Stomach (tissue), 8 donors: ENCODE measurements at regions not wholly inside any gene's neighbourhood (a gene's known extent, or its start where the extent isn't known, plus 50 kb on each side); places are given as distances from the start of the nearest gene placed in this dataset.

Experiments
- DNase-seq, 2 donors: peaks; one replicate each; pipeline versions ENCODE4 v3.0.0 to v3.0.0-alpha.2; 2013 to 2019
- H3K27ac ChIP-seq, 5 donors: fragments of 200-600 bp in 4 of 5; sonication (generic) in 4 of 5; one replicate each; pipeline ENCODE4 v1.5.1; 2013 to 2019; ENCODE audit warnings: mild to moderate bottlenecking in 1 of 5, moderate library complexity in 1 of 5
- H3K27me3 ChIP-seq, 3 donors: fragments of 200-600 bp; sonication (generic); one replicate each; pipeline ENCODE4 v1.5.1; 2017 to 2019; ENCODE audit warnings: mixed run types in 1 of 3
- H3K36me3 ChIP-seq, 4 donors: fragments of 200-600 bp; sonication (generic); 1 replicate in 3 of 4; 2 replicates in 1 of 4; pipeline ENCODE4 v1.5.1; 2016 to 2019
- H3K4me1 ChIP-seq, 4 donors: fragments of 200-600 bp; sonication (generic); one replicate each; pipeline ENCODE4 v1.5.1; 2016 to 2019
- H3K4me3 ChIP-seq, 4 donors: fragments of 200-600 bp; sonication (generic) in 3 of 4; one replicate each; pipeline ENCODE4 v1.5.1; 2016 to 2019; ENCODE audit warnings: mild to moderate bottlenecking in 1 of 4
- H3K9me3 ChIP-seq, 4 donors: fragments of 200-600 bp; sonication (generic); one replicate each; pipeline ENCODE4 v1.5.1; 2016 to 2019
- EP300 ChIP-seq: sonication (generic); formaldehyde crosslinking; IDR thresholded peaks from one replicate; pipeline ENCODE4 v1.6.1; 2017; ENCODE audit warnings: antibody characterized with exemption
- POLR2A ChIP-seq, 4 donors: fragments of 450-650 bp; IDR thresholded peaks; one replicate each; pipeline ENCODE4 v1.6.1; 2016; ENCODE audit warnings: antibody characterized with exemption in 4 of 4, control low read depth in 2 of 4, mild to moderate bottlenecking in 1 of 4, moderate library complexity in 1 of 4
- POLR2AphosphoS5 ChIP-seq, 3 donors: sonication (generic); formaldehyde crosslinking; IDR thresholded peaks; one replicate each; pipeline ENCODE4 v1.6.1; 2016; ENCODE audit warnings: antibody characterized with exemption in 3 of 3
- WGBS, 5 donors: extraction: QIAGEN DNeasy Blood & Tissue Kit in 3 of 5; methylation state at CpG; one replicate each; pipeline versions ENCODE4 v1.1.5 to v1.1.7; 2013 to 2018; 5-methylcytosine and 5-hydroxymethylcytosine counted together
- intact Hi-C: fragments of 100-400 bp; cut with DNase I; formaldehyde crosslinking; loops from one replicate; pipeline ENCODE4 v1.15.1; 2023; ENCODE audit warnings: low total_unique reads
- TF ChIP-seq, protein P1 (sequence below), 7 experiments: fragments of 450-650 bp in 4 of 7; fragments of 200-600 bp in 3 of 7; sonication (generic) in 3 of 7; IDR thresholded peaks; one replicate each; pipeline ENCODE4 v1.5.1; 2016 to 2019; ENCODE audit warnings: antibody characterized with exemption in 7 of 7, control low read depth in 2 of 7, mild to moderate bottlenecking in 1 of 7
- donor health status: healthy with polysubstance abuse.
- donor health status: Bipolar disorder and iron deficiency.
- donor health status: healthy.

DNA sequence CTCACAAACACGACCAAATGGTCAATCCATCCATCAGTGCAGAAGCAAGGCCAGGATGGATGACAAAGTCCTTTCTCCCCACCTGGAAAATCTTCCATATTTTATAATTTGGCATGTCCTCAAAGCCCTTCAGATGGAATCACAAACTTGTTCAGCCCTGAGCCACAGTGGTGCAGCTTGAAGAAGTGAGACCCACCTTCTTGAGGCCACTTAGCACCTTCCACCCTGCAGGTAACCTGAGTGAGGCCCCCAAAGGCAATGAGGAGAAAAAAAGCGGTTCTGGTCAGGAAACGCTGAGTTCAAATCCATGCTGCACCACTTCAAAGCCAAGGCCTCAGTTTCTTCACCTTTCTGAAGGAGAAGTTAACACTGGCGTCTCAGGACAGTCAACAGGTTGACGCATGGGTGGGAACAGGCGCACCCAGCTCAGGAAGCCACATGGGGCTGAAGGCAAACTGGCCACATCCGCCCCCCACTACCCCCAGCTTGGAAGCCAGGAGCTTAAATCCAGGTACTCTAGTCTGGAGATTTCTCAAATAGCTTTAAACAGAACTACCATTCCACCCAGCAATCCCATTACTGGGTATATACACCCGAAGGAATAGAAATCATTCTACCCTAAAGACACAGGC is 320.4 kb downstream of the BCL11B start:
- no peaks in the 10 kb centered on the region for H3K36me3 ChIP-seq
- H3K9me3 ChIP-seq, result no peaks in the 10 kb centered on the region
- peaks cover 0 to 9% (median 7%) of the 10 kb centered on the region in 4 donors for H3K4me1 ChIP-seq
- 82 to 93% (median 84%) methylated on average over 7 to 8 of the region's 8 CpGs for WGBS, 5 donors
- intact Hi-C loops, result no loop called here
- H3K4me3 ChIP-seq, result no peak overlapping the region
- no peak overlapping the region for H3K27ac ChIP-seq
- no peak for DNase-seq
- TF ChIP-seq POLR2AphosphoS5 (IDR thresholded peaks at IDR 0.05) (no peak), EP300 (no peak), POLR2A (IDR thresholded peaks at IDR 0.05) (no peak)
- TF ChIP-seq, protein P1, sequence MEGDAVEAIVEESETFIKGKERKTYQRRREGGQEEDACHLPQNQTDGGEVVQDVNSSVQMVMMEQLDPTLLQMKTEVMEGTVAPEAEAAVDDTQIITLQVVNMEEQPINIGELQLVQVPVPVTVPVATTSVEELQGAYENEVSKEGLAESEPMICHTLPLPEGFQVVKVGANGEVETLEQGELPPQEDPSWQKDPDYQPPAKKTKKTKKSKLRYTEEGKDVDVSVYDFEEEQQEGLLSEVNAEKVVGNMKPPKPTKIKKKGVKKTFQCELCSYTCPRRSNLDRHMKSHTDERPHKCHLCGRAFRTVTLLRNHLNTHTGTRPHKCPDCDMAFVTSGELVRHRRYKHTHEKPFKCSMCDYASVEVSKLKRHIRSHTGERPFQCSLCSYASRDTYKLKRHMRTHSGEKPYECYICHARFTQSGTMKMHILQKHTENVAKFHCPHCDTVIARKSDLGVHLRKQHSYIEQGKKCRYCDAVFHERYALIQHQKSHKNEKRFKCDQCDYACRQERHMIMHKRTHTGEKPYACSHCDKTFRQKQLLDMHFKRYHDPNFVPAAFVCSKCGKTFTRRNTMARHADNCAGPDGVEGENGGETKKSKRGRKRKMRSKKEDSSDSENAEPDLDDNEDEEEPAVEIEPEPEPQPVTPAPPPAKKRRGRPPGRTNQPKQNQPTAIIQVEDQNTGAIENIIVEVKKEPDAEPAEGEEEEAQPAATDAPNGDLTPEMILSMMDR (IDR thresholded peaks at IDR 0.05), result no peak
- no peaks in the 10 kb centered on the region for H3K27me3 ChIP-seq

DNA sequence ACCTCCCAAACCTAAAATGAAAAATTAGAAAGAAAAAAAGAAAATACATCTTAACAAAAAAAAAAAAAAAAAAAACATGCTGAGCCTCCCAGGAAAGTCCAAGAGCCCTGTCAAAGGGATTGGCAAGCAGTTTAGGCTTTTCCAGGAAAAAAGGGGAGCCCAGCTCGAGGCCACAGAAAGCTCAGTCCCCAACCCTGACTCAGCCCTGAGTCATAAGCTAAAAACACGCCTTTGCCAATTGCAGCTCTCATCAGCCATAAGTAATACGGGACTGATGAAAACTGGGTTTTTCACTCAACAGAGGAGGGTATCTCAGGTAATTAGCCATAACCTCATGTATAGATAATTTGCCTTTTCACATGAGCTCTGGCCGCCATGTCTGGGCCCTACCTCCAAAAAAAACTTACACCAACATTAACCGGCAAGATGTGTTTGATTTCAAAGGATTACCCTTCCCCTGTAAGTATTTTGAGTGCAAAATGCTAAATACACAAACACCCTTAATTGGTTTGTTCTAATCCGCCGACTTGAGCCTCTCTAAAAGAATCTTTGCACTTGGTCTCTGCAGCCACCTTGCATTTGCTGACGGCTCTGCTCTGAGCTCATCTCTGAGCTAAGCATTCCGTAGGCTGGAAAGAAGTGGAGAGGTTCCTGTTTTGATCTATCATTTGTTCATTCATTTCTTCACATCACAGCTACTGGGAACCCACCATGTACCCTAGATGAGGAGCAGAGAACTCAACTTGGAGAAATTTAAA is 319.2 kb downstream of the BCL11B start:
- no peak for DNase-seq
- Histone ChIP-seq H3K36me3 (no peaks in the 10 kb centered on the region), H3K9me3 (no peaks in the 10 kb centered on the region), H3K4me1 (peaks cover 0 to under 1% (median 0%) of the 10 kb centered on the region in 4 donors), H3K27ac (peak overlapping the region in 1 of 5 donors; percentile 5), H3K27me3 (no peaks in the 10 kb centered on the region), H3K4me3 (no peak overlapping the region)
- intact Hi-C loops, result no loop called here
- 69 to 79% (median 73%) methylated on average over 9 of the region's 9 CpGs for WGBS, 5 donors
- no peak for TF ChIP-seq POLR2AphosphoS5 (IDR thresholded peaks at IDR 0.05)
- no peak for TF ChIP-seq POLR2A (IDR thresholded peaks at IDR 0.05)
- TF ChIP-seq, protein P1 (IDR thresholded peaks at IDR 0.05), result no peak
- TF ChIP-seq EP300, result no peak

DNA sequence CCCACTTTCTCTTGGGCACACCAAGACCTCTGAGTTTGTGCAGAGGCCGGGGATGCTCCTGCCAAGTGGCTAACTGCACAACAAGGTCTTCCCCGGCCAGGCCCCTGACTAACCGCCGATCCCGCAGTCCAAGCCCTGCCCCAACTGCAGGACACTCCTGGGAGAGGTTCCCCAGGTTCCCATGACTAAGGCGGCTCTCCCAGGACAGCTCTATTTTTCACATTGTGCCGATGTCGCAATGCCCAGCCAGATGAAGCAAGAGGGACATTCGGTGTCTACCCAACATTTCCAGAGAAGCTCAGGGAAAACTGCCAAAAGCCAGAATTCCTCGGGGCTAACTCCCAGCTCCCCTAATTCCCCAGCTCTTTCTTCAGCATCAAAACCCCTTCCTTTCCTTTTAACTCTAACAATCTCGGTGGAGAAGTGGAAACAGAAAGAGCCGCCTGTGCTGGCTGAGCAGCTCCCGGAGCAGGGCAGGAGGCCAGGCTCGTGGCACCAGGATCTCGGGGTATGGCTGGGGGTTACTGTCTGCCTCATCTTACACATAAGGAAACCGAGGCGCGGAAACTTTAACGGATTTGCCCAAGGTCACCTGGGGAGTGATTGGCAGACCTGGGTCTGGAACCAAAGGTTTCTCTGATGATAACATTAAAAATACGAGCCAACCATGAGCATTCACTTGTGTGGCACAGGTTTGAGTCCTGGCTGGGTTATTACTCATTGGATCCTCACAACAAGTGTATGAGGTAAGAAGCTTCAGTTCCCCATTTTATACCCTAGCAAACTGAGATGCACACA is 318.2 kb downstream of the BCL11B start:
- Histone ChIP-seq H3K9me3 (no peaks in the 10 kb centered on the region), H3K36me3 (no peaks in the 10 kb centered on the region), H3K27me3 (no peaks in the 10 kb centered on the region), H3K4me1 (no peaks in the 10 kb centered on the region), H3K4me3 (no peak overlapping the region), H3K27ac (peak overlapping the region in 1 of 5 donors; percentile 8)
- 72 to 84% (median 81%) methylated on average over 15 to 20 of the region's 20 CpGs for WGBS, 5 donors
- intact Hi-C loops, result no loop called here
- TF ChIP-seq POLR2AphosphoS5 (IDR thresholded peaks at IDR 0.05) (no peak), EP300 (no peak), POLR2A (IDR thresholded peaks at IDR 0.05) (no peak)
- TF ChIP-seq, protein P1 (IDR thresholded peaks at IDR 0.05), result no peak
- DNase-seq, result peak in 1 of 2 donors; percentile 52

DNA sequence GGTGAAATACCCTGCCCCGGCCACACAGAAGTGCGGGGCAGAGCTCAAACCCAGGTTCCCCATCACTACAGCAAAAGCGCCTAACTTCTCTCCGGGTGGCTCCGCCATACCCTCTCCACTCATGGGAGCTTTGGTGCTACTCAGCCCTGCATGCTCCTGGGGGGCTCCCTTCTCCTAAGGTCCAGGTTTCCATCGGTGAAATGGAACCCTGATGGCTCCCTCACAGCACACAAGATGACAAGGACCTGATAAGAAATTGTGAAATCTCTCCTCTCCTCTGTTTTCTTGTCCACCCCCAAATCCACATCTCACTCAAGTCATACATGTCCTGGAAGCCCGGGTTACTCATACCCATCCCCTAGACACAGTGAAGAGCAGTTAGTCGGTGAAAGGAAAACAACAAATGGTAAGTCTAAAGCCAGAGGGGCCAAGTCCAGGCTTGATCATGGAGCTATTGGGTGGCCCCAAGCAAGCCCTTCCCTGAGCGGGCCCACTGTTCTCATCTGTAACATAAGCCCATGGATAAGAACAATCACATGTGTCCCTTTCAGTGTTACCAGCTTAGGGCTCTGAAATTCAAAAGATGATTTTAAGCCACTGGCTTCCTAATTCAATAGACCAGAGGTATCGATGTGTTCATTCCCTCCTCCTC is 317.5 kb downstream of the BCL11B start:
- TF ChIP-seq POLR2A (IDR thresholded peaks at IDR 0.05) (no peak), EP300 (no peak), POLR2AphosphoS5 (IDR thresholded peaks at IDR 0.05) (no peak)
- TF ChIP-seq, protein P1 (IDR thresholded peaks at IDR 0.05), result no peak
- WGBS, 5 donors, result 84 to 95% (median 90%) methylated on average over 8 to 10 of the region's 10 CpGs
- H3K27ac ChIP-seq, result no peak overlapping the region
- H3K36me3 ChIP-seq, result no peaks in the 10 kb centered on the region
- no peaks in the 10 kb centered on the region for H3K4me1 ChIP-seq
- H3K4me3 ChIP-seq, result no peak overlapping the region
- intact Hi-C loops, result no loop called here
- H3K9me3 ChIP-seq, result no peaks in the 10 kb centered on the region
- no peaks in the 10 kb centered on the region for H3K27me3 ChIP-seq
- DNase-seq, result no peak
